ENCODE measurements at regions not wholly inside any gene's neighbourhood (a gene's known extent, or its start where the extent isn't known, plus 50 kb on each side); places are given as distances from the start of the nearest gene placed in this dataset.
A peak's percentile ranks its signal among the peaks of the same experiment; 100 is the strongest.

DNA sequence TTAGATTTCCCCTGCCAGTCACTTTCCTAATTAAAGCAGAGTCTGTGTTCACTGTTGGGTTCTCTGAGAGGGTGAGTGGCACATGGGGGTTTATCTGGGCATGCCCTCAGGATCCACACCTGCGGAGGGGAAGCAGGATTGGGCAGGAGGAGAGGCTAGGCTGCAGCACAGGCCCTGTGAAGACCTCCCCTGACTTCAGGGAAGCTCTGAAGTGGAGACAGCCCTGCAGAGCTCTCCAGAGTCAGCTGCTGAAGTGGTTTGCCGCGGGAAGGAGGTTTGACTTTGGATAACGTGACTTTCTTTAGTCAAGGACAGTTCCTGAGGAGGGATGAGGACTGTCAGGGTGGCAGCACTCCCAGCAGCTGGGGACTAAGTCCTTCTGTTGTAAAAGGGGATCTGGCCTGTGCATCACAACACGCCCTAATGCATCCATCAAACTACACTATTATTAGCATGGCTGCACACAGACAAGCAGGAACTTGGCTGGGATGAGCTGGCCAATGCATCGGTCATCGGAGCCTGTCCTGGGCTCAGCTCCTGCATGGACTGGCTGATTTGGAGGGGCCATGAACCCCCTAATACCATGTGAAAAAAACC lies 50.9 kb upstream of the LEP start:
- peak overlapping the region in 7 of 11 experiments; percentile 14 to 63 (median 53); a peak in 9 of 22 replicates for H3K27ac ChIP-seq
- H4K20me1 ChIP-seq, result no peaks in the 10 kb centered on the region
- no peak overlapping the region for H3K4me3 ChIP-seq
- peak overlapping the region in 3 of 11 experiments; percentile 36 to 55 (median 43); a peak in 2 of 22 replicates for H3K9ac ChIP-seq
- peaks cover 0 to 4% (median 0%) of the 10 kb centered on the region in 11 experiments; a peak in 1 of 22 replicates for H3K36me3 ChIP-seq
- peak overlapping the region; percentile 46 to 75 (median 68) for H3K4me2 ChIP-seq
- no peaks in the 10 kb centered on the region for H3K27me3 ChIP-seq
- H3K9me3 ChIP-seq (replicated peaks in 1 of 11), result peaks cover 23 to 40% (median 27%) of the 10 kb centered on the region in 11 experiments
- no peak for TF ChIP-seq Cebpa-rat (IDR thresholded peaks at IDR 0.05)
- peaks cover 36 to 66% (median 59%) of the 10 kb centered on the region in 10 experiments for H3K4me1 ChIP-seq

DNA sequence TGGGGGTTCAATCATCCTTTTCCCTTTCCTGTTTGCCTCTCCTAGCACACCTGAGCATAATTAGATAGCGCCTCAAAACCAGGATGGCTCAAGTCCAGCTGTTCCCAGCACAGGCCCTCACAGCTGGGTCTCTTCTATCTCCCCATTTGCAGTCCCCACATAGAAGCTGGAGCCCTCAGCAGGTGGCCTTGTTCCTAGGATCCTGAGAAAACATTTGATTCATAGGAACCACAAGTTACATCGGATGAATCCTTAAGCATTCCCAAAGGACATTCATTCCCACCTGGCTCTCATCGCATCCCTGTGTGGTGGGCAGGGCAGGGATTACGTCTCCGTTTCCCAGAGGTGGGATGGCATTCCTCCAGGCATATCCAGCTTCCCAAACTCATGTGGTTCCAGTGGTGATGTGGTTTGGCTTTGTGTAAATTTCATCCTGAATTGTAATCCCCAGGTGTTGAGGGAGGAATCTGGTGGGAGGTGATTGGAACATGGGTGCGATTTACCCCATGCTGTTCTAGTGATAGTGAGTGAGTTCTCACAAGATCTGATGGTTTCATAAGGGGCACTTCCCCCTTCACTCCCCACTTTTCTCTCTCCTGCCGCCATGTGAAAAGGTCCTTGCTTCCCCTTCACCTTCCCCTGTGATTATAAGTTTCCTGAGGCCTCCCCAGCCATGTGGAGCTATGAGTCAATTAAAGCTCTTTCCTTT lies 49.8 kb upstream of the LEP start:
- no peak for TF ChIP-seq Cebpa-rat (IDR thresholded peaks at IDR 0.05)
- no peaks in the 10 kb centered on the region for H3K27me3 ChIP-seq

More for the DNA sequence above, 49.8 kb upstream of the LEP start:
- H3K36me3 ChIP-seq, result peaks cover 0 to 4% (median 0%) of the 10 kb centered on the region in 11 experiments; a peak in 1 of 22 replicates
- H3K9ac ChIP-seq, result no peak overlapping the region
- H3K4me2 ChIP-seq, result peak overlapping the region in 9 of 11 experiments; percentile 53 to 75 (median 68); a peak in 16 of 22 replicates
- peaks cover 33 to 51% (median 39%) of the 10 kb centered on the region in 11 experiments for H3K9me3 ChIP-seq (replicated peaks in 1 of 11)
- H4K20me1 ChIP-seq, result no peaks in the 10 kb centered on the region
- H3K27ac ChIP-seq, result no peak overlapping the region
- no peak overlapping the region for H3K4me3 ChIP-seq
- peaks cover 27 to 55% (median 48%) of the 10 kb centered on the region in 10 experiments for H3K4me1 ChIP-seq

Data from BLaER1 treated with 17β-estradiol and CSF1 and Interleukin-3, amounts not matched to agents 10 nM and 100 nM (cell line).